Large intestine (tissue), 3 donors: ENCODE measurements at regions not wholly inside any gene's neighbourhood (a gene's known extent, or its start where the extent isn't known, plus 50 kb on each side); places are given as distances from the start of the nearest gene placed in this dataset.

ENCODE experiments used
- DNase-seq, 2 donors: peaks; one replicate each; pipeline versions ENCODE4 v3.0.0 to v3.0.0-alpha.2; 2013
- H3K27ac ChIP-seq: one replicate; pipeline ENCODE4 v1.5.1; 2013; ENCODE audit warnings: low read length
- H3K27me3 ChIP-seq: 2 replicates; pipeline ENCODE4 v1.6.1; 2013; ENCODE audit warnings: low read length; ENCODE audit not compliant: control insufficient read depth, insufficient read depth
- H3K36me3 ChIP-seq: 2 replicates; pipeline ENCODE4 v1.6.1; 2013; ENCODE audit warnings: low read length; ENCODE audit not compliant: control insufficient read depth, insufficient read depth
- H3K4me1 ChIP-seq: one replicate; pipeline ENCODE4 v1.6.1; 2013; ENCODE audit warnings: low read length; ENCODE audit not compliant: control insufficient read depth, insufficient read depth
- H3K4me3 ChIP-seq: one replicate; pipeline ENCODE4 v1.5.1; 2013; ENCODE audit warnings: low read length
- H3K9me3 ChIP-seq: one replicate; pipeline ENCODE4 v1.6.1; 2013; ENCODE audit warnings: mild to moderate bottlenecking, low read depth, low read length, moderate library complexity; ENCODE audit not compliant: control insufficient read depth
- WGBS: methylation state at CpG from one replicate; pipeline ENCODE4 v1.1.5; 2013; ENCODE audit warnings: low lambda C conversion rate; ENCODE audit not compliant: insufficient coverage; 5-methylcytosine and 5-hydroxymethylcytosine counted together

- no peak overlapping the region for H3K4me3 ChIP-seq
- H3K27ac ChIP-seq, result no peak overlapping the region
- no peaks in the 10 kb centered on the region for H3K9me3 ChIP-seq
- WGBS, result no CpG with 5 or more reads among the region's 3 CpGs
- H3K36me3 ChIP-seq, result no peaks in the 10 kb centered on the region
- H3K27me3 ChIP-seq, result no peaks in the 10 kb centered on the region
- no peaks in the 10 kb centered on the region for H3K4me1 ChIP-seq
- no peak for DNase-seq
Observed at GRCh38 chr12:127297327-127297726, 969.6 kb upstream of the TMEM132C start.

GRCh38 chr12:127300075-127300474 lies 966.9 kb upstream of the TMEM132C start:
- WGBS, result no CpG with 5 or more reads among the region's 4 CpGs
- Histone ChIP-seq H3K4me3 (no peak overlapping the region), H3K9me3 (no peaks in the 10 kb centered on the region), H3K4me1 (no peaks in the 10 kb centered on the region), H3K27me3 (no peaks in the 10 kb centered on the region), H3K36me3 (no peaks in the 10 kb centered on the region), H3K27ac (no peak overlapping the region)
- DNase-seq, result no peak

GRCh38 chr12:127300753-127301152 lies 966.2 kb upstream of the TMEM132C start:
- no peaks in the 10 kb centered on the region for H3K9me3 ChIP-seq
- no peaks in the 10 kb centered on the region for H3K36me3 ChIP-seq
- H3K27ac ChIP-seq, result no peak overlapping the region
- no peak overlapping the region for H3K4me3 ChIP-seq
- peak in 1 of 2 donors; percentile 12 for DNase-seq
- no peaks in the 10 kb centered on the region for H3K27me3 ChIP-seq
- H3K4me1 ChIP-seq, result no peaks in the 10 kb centered on the region
- WGBS, result 17% methylated on average over 1 of the region's 3 CpGs

GRCh38 chr12:127301876-127302275 lies 965.1 kb upstream of the TMEM132C start:
- Histone ChIP-seq H3K4me1 (no peaks in the 10 kb centered on the region), H3K27ac (no peak overlapping the region), H3K36me3 (no peaks in the 10 kb centered on the region), H3K27me3 (no peaks in the 10 kb centered on the region), H3K4me3 (no peak overlapping the region), H3K9me3 (no peaks in the 10 kb centered on the region)
- no peak for DNase-seq
- no CpG with 5 or more reads among the region's 1 CpG for WGBS

- Histone ChIP-seq H3K27ac (no peak overlapping the region), H3K9me3 (no peaks in the 10 kb centered on the region), H3K27me3 (no peaks in the 10 kb centered on the region), H3K4me1 (no peaks in the 10 kb centered on the region), H3K4me3 (no peak overlapping the region), H3K36me3 (no peaks in the 10 kb centered on the region)
- no peak for DNase-seq
- 94% methylated on average over 3 of the region's 8 CpGs for WGBS
Observed at GRCh38 chr12:127304751-127305725, 961.9 kb upstream of the TMEM132C start.

- no peaks in the 10 kb centered on the region for H3K9me3 ChIP-seq
Observed at GRCh38 chr12:127306604-127307215, 960.3 kb upstream of the TMEM132C start.

GRCh38 chr12:127307528-127307927 lies 959.4 kb upstream of the TMEM132C start:
- no peaks in the 10 kb centered on the region for H3K4me1 ChIP-seq
- no peak for DNase-seq
- no CpG with 5 or more reads among the region's 6 CpGs for whole genome bisulfite sequencing

More at GRCh38 chr12:127306604-127307215, 960.3 kb upstream of the TMEM132C start:
- no peaks in the 10 kb centered on the region for H3K36me3 ChIP-seq
- WGBS, result no CpG with 5 or more reads among the region's 4 CpGs
- DNase-seq, result no peak
- H3K27ac ChIP-seq, result no peak overlapping the region
- no peaks in the 10 kb centered on the region for H3K4me1 ChIP-seq
- H3K27me3 ChIP-seq, result no peaks in the 10 kb centered on the region
- H3K4me3 ChIP-seq, result no peak overlapping the region

GRCh38 chr12:127308148-127308547 lies 958.8 kb upstream of the TMEM132C start:
- Histone ChIP-seq H3K4me1 (no peaks in the 10 kb centered on the region), H3K9me3 (no peaks in the 10 kb centered on the region), H3K36me3 (no peaks in the 10 kb centered on the region), H3K27ac (no peak overlapping the region), H3K4me3 (no peak overlapping the region), H3K27me3 (no peaks in the 10 kb centered on the region)
- DNase-seq, result no peak
- WGBS, result no CpG with 5 or more reads among the region's 1 CpG

More at GRCh38 chr12:127307528-127307927, 959.4 kb upstream of the TMEM132C start:
- no peaks in the 10 kb centered on the region for H3K9me3 ChIP-seq
- no peak overlapping the region for H3K27ac ChIP-seq
- H3K36me3 ChIP-seq, result no peaks in the 10 kb centered on the region
- no peaks in the 10 kb centered on the region for H3K27me3 ChIP-seq
- H3K4me3 ChIP-seq, result no peak overlapping the region

GRCh38 chr12:127310548-127310947 lies 956.4 kb upstream of the TMEM132C start:
- Histone ChIP-seq H3K27ac (no peak overlapping the region), H3K4me3 (no peak overlapping the region), H3K36me3 (no peaks in the 10 kb centered on the region), H3K27me3 (no peaks in the 10 kb centered on the region), H3K9me3 (no peaks in the 10 kb centered on the region), H3K4me1 (no peaks in the 10 kb centered on the region)
- DNase-seq, result no peak
- no CpG with 5 or more reads among the region's 4 CpGs for WGBS

- no CpG with 5 or more reads among the region's 6 CpGs for WGBS
Observed at GRCh38 chr12:127311720-127312364, 955.1 kb upstream of the TMEM132C start.

More at GRCh38 chr12:127311720-127312364, 955.1 kb upstream of the TMEM132C start:
- no peak overlapping the region for H3K4me3 ChIP-seq
- no peaks in the 10 kb centered on the region for H3K27me3 ChIP-seq
- H3K36me3 ChIP-seq, result no peaks in the 10 kb centered on the region
- no peaks in the 10 kb centered on the region for H3K9me3 ChIP-seq
- DNase-seq, result peak in 1 of 2 donors; percentile 3
- no peak overlapping the region for H3K27ac ChIP-seq
- H3K4me1 ChIP-seq, result no peaks in the 10 kb centered on the region
